GM12878 (cell line): ENCODE measurements at regions not wholly inside any gene's neighbourhood (a gene's known extent, or its start where the extent isn't known, plus 50 kb on each side); places are given as distances from the start of the nearest gene placed in this dataset.

Experiments used
- ATAC-seq: fragments of 200-7000 bp; cut with Tn5 transposase; 3 replicates; pipeline ENCODE4 v1.9.1; 2020; ENCODE audit warnings: mild to moderate bottlenecking, moderate library complexity
- BruUV-seq: library from RNA; stranded (reverse); fragments of 400-500 nt; replicated peaks from 2 replicates; lab custom pipeline; 2021; lab: Mats Ljungman, UMichigan
- CTCF ChIA-PET: fragments of 300-600 bp; sonication (Branson Sonifier 250); formaldehyde crosslinking; extraction: SDS; loops from one replicate; lab custom pipeline; 2021; ENCODE audit warnings: inconsistent platforms; lab: Yijun Ruan, JAX
- POLR2A ChIA-PET: fragments of 350-600 bp; formaldehyde crosslinking; extraction: SDS; loops from one replicate; lab custom pipeline; 2021; ENCODE audit warnings: inconsistent platforms; lab: Charles Lee
- RAD21 ChIA-PET: fragments of 300-600 bp; sonication (Branson Sonifier 250); formaldehyde crosslinking; loops from one replicate; lab custom pipeline; 2023; ENCODE audit warnings: antibody characterized with exemption; ENCODE audit not compliant: unreplicated experiment; lab: Charles Lee
- SMC1A ChIA-PET: fragments of 300-600 bp; sonication (Branson Sonifier 250); formaldehyde crosslinking; loops from one replicate; lab custom pipeline; 2023; ENCODE audit not compliant: unreplicated experiment, uncharacterized antibody; lab: Charles Lee
- DNase-seq: peaks from one replicate; pipeline ENCODE4 v3.0.0-alpha.2; 2011; ENCODE audit warnings: low read depth, low spot score
- FAIRE-seq: peaks from 3 replicates; lab custom pipeline; 2011; peaks lifted over from hg19 to GRCh38; lab: Jason Lieb, UNC
- H2AFZ ChIP-seq: 2 replicates; pipeline ENCODE4 v1.6.0; 2011; ENCODE audit warnings: low read depth, low read length, control low read depth; ENCODE audit not compliant: control insufficient read depth
- H3K27ac ChIP-seq: 2 replicates; pipeline ENCODE4 v1.5.1; 2011; ENCODE audit warnings: control low read depth; ENCODE audit not compliant: control insufficient read depth, insufficient read depth
- H3K27me3 ChIP-seq, 2 experiments: replicated peaks in 1 of 2; 2 replicates each; pipeline versions ENCODE4 v1.6.0 to v1.6.1; 2011; ENCODE audit warnings: low read length in 1 of 2; ENCODE audit not compliant: control insufficient read depth in 2 of 2, insufficient read depth in 2 of 2
- H3K36me3 ChIP-seq, 2 experiments: 2 replicates each; pipeline ENCODE4 v1.5.1; 2011; ENCODE audit warnings: low read length in 1 of 2; ENCODE audit not compliant: control insufficient read depth in 2 of 2, insufficient read depth in 2 of 2
- H3K4me1 ChIP-seq: 2 replicates; pipeline ENCODE4 v1.6.1; 2011; ENCODE audit warnings: mild to moderate bottlenecking, low read length, moderate library complexity, mixed read lengths; ENCODE audit not compliant: control insufficient read depth, insufficient read depth
- H3K4me2 ChIP-seq: 2 replicates; pipeline ENCODE4 v1.6.0; 2011; ENCODE audit warnings: control low read depth; ENCODE audit not compliant: control insufficient read depth, insufficient read depth
- H3K4me3 ChIP-seq: fragments of 200-600 bp; sonication (generic); 2 replicates; pipeline ENCODE4 v1.5.1; 2016
- H3K79me2 ChIP-seq: 2 replicates; pipeline ENCODE4 v1.6.0; 2011; ENCODE audit warnings: low read length; ENCODE audit not compliant: control insufficient read depth, insufficient read depth
- H3K9ac ChIP-seq: 2 replicates; pipeline ENCODE4 v1.8.0; 2011; ENCODE audit warnings: low read length, control low read depth, mixed read lengths; ENCODE audit not compliant: control insufficient read depth, insufficient read depth
- H3K9me3 ChIP-seq: replicated peaks from 3 replicates; pipeline ENCODE4 v1.5.1; 2011; ENCODE audit warnings: mild to moderate bottlenecking, low read length; ENCODE audit not compliant: control insufficient read depth, insufficient read depth
- H4K20me1 ChIP-seq: 2 replicates; pipeline ENCODE4 v1.6.0; 2011; ENCODE audit not compliant: control insufficient read depth, insufficient read depth
- CHD4 ChIP-seq: fragments of 200-600 bp; sonication (generic); IDR thresholded peaks from 2 replicates; pipeline ENCODE4 v1.6.1; 2016; ENCODE audit warnings: mild to moderate bottlenecking
- EGR1 ChIP-seq, 2 experiments: IDR thresholded peaks; 1 replicate in 1 of 2; 2 replicates in 1 of 2; pipeline ENCODE4 v1.6.1; 2011 to 2012; ENCODE audit warnings: low read depth in 2 of 2, low read length in 2 of 2, borderline replicate concordance in 1 of 2, mild to moderate bottlenecking in 1 of 2, moderate library complexity in 1 of 2
- NR2C1 ChIP-seq: fragments of 450-650 bp; IDR thresholded peaks from 2 replicates; pipeline ENCODE4 v1.6.1; 2017; ENCODE audit warnings: antibody characterized with exemption, mild to moderate bottlenecking, moderate library complexity
- NR2F1 ChIP-seq: fragments of 450-650 bp; conservative IDR thresholded peaks from 2 replicates; pipeline ENCODE4 v1.6.1; 2017; ENCODE audit warnings: mild to moderate bottlenecking
- SP1 ChIP-seq: IDR thresholded peaks from one replicate; pipeline ENCODE4 v1.6.1; 2011; ENCODE audit warnings: low read depth, low read length
- SRF ChIP-seq, 2 experiments: IDR thresholded peaks; 2 replicates each; pipeline ENCODE4 v1.6.1; 2011; ENCODE audit warnings: low read depth in 2 of 2, low read length in 2 of 2, mild to moderate bottlenecking in 1 of 2, moderate library complexity in 1 of 2
- ZSCAN29 ChIP-seq: fragments of 450-650 bp; IDR thresholded peaks from 2 replicates; pipeline ENCODE4 v1.6.1; 2017; ENCODE audit warnings: mild to moderate bottlenecking, moderate library complexity
- WGBS: methylation state at CpG from one replicate; pipeline ENCODE4 v1.1.6; 2016; ENCODE audit warnings: low lambda C conversion rate; ENCODE audit not compliant: insufficient replicate concordance, insufficient coverage; ENCODE audit errors: missing lambda C conversion rate; 5-methylcytosine and 5-hydroxymethylcytosine counted together
- in situ Hi-C: fragments of 300-500 bp; cut with MboI; formaldehyde crosslinking; loops from 9 replicates; pipeline ENCODE4 v1.14.3; 2018; ENCODE audit warnings: mixed read lengths
- intact Hi-C: fragments of 100-400 bp; cut with micrococcal nuclease; formaldehyde crosslinking; loops from one replicate; pipeline ENCODE4 v1.14.2; 2022; ENCODE audit not compliant: unreplicated experiment
- TF ChIP-seq, protein P1 (sequence below): fragments of 150-350 bp; IDR thresholded peaks from 2 replicates; pipeline ENCODE4 v1.6.1; 2016; ENCODE audit warnings: low read depth, low read length
- TF ChIP-seq, protein P2 (sequence below): fragments of 450-650 bp; IDR thresholded peaks from 2 replicates; pipeline ENCODE4 v1.6.1; 2018; ENCODE audit warnings: mild to moderate bottlenecking, low read depth, moderate library complexity; ENCODE audit not compliant: partially characterized antibody

DNA sequence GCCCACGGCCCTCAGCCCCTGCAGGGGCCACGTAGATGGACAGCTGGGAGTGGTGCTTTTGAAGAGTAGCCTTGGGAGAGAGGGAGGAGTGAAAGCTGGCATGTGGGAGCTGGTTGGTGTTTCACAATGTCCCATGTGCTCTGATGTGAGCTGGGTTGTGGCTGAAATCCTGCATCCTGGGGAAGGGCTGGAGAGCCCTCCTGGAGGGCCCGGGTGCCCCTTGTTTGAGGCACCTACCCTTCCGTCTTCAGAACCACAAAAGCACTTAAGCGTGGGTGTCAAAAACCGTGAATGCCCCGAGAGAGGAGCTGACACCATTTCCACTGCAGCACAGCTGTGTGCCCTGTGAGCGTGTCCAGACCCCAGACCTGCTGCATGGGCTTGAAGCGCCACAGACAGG, 199.1 kb upstream of the ZNF618 start:
- no peak for DNase-seq
- no peak for TF ChIP-seq EGR1 (IDR thresholded peaks at IDR 0.05; ENCODE audit: borderline replicate concordance in 1 of 2, low read depth in 2 of 2, low read length in 2 of 2)
- TF ChIP-seq NR2C1, result no peak
- no peak for TF ChIP-seq ZSCAN29
- TF ChIP-seq, protein P1, sequence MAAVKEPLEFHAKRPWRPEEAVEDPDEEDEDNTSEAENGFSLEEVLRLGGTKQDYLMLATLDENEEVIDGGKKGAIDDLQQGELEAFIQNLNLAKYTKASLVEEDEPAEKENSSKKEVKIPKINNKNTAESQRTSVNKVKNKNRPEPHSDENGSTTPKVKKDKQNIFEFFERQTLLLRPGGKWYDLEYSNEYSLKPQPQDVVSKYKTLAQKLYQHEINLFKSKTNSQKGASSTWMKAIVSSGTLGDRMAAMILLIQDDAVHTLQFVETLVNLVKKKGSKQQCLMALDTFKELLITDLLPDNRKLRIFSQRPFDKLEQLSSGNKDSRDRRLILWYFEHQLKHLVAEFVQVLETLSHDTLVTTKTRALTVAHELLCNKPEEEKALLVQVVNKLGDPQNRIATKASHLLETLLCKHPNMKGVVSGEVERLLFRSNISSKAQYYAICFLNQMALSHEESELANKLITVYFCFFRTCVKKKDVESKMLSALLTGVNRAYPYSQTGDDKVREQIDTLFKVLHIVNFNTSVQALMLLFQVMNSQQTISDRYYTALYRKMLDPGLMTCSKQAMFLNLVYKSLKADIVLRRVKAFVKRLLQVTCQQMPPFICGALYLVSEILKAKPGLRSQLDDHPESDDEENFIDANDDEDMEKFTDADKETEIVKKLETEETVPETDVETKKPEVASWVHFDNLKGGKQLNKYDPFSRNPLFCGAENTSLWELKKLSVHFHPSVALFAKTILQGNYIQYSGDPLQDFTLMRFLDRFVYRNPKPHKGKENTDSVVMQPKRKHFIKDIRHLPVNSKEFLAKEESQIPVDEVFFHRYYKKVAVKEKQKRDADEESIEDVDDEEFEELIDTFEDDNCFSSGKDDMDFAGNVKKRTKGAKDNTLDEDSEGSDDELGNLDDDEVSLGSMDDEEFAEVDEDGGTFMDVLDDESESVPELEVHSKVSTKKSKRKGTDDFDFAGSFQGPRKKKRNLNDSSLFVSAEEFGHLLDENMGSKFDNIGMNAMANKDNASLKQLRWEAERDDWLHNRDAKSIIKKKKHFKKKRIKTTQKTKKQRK, result no peak
- TF ChIP-seq CHD4, result no peak
- TF ChIP-seq SP1, result no peak
- TF ChIP-seq NR2F1, result no peak
- no peak for TF ChIP-seq SRF (IDR thresholded peaks at IDR 0.05; ENCODE audit: low read depth in 2 of 2, low read length in 2 of 2)
- TF ChIP-seq, protein P2, sequence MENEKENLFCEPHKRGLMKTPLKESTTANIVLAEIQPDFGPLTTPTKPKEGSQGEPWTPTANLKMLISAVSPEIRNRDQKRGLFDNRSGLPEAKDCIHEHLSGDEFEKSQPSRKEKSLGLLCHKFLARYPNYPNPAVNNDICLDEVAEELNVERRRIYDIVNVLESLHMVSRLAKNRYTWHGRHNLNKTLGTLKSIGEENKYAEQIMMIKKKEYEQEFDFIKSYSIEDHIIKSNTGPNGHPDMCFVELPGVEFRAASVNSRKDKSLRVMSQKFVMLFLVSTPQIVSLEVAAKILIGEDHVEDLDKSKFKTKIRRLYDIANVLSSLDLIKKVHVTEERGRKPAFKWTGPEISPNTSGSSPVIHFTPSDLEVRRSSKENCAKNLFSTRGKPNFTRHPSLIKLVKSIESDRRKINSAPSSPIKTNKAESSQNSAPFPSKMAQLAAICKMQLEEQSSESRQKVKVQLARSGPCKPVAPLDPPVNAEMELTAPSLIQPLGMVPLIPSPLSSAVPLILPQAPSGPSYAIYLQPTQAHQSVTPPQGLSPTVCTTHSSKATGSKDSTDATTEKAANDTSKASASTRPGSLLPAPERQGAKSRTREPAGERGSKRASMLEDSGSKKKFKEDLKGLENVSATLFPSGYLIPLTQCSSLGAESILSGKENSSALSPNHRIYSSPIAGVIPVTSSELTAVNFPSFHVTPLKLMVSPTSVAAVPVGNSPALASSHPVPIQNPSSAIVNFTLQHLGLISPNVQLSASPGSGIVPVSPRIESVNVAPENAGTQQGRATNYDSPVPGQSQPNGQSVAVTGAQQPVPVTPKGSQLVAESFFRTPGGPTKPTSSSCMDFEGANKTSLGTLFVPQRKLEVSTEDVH, result no peak
- 4% methylated on average over 9 of the region's 9 CpGs for WGBS
- Histone ChIP-seq H3K4me1 (no peaks in the 10 kb centered on the region), H3K27ac (no peak overlapping the region), H3K36me3 (no peaks in the 10 kb centered on the region), H2AFZ (no peak overlapping the region), H3K9ac (no peak overlapping the region), H3K27me3 (peaks cover 3% of the 10 kb centered on the region in 2 experiments; a peak in 1 of 4 replicates), H3K4me2 (no peak overlapping the region), H3K9me3 (no peaks in the 10 kb centered on the region), H3K79me2 (no peaks in the 10 kb centered on the region), H4K20me1 (no peaks in the 10 kb centered on the region), H3K4me3 (no peak overlapping the region)
- intact Hi-C loops, result no loop called here
- no TSS peak for BruUV-seq
- CTCF ChIA-PET, result interaction anchor here (0.9 to 1.3 kb wide), 3 partner anchors 18 to 287 kb away, joined by 3 read pairs; no protein-coding TSS in a partner anchor
- FAIRE-seq, result no peak
- RAD21 ChIA-PET, result no interaction called here
- POLR2A ChIA-PET, result no interaction called here
- SMC1A ChIA-PET, result no interaction called here
- in situ Hi-C loops, result no loop called here
- ATAC-seq, result peak; percentile 36; the same call in 2 of the 3 replicates
